ENCODE measurements at regions not wholly inside any gene's neighbourhood (a gene's known extent, or its start where the extent isn't known, plus 50 kb on each side); places are given as distances from the start of the nearest gene placed in this dataset.

DNA sequence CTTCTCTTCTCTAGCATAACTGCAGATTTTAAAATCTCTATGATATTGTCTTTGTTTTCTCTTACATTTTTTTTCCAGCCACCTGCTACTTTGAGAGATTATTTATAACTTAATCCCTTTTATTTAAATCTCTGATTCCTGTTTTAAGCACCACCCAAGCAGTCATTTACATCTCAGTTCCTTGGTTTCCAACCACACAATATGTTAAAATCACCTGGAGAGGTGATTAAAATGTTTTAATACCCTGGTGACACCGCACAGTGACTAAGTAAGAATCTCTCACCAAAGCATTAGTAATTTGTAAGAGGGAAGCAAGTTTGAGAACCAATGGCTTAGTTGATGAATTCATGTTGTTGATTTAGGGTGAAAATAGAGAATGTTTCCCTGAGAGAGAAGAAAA lies 849.8 kb downstream of the TMTC2 start:
- TF ChIP-seq RARB (CRISPR knock-in tag; IDR thresholded peaks at IDR 0.05), result no peak
- TF ChIP-seq ZFP30 (CRISPR knock-in tag; IDR thresholded peaks at IDR 0.05), result no peak
- TF ChIP-seq, protein P1, sequence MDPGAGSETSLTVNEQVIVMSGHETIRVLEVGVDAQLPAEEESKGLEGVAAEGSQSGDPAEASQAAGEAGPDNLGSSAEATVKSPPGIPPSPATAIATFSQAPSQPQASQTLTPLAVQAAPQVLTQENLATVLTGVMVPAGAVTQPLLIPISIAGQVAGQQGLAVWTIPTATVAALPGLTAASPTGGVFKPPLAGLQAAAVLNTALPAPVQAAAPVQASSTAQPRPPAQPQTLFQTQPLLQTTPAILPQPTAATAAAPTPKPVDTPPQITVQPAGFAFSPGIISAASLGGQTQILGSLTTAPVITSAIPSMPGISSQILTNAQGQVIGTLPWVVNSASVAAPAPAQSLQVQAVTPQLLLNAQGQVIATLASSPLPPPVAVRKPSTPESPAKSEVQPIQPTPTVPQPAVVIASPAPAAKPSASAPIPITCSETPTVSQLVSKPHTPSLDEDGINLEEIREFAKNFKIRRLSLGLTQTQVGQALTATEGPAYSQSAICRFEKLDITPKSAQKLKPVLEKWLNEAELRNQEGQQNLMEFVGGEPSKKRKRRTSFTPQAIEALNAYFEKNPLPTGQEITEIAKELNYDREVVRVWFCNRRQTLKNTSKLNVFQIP (CRISPR knock-in tag; IDR thresholded peaks at IDR 0.05; ENCODE audit: borderline replicate concordance, low read depth), result no peak
- no peak for TF ChIP-seq ZC3H10 (CRISPR knock-in tag; IDR thresholded peaks at IDR 0.05)
- TF ChIP-seq TCF4 (CRISPR knock-in tag; IDR thresholded peaks at IDR 0.05; ENCODE audit: borderline replicate concordance), result no peak
- TF ChIP-seq OSR1 (CRISPR knock-in tag; IDR thresholded peaks at IDR 0.05), result no peak
- TF ChIP-seq GLIS3 (CRISPR knock-in tag; IDR thresholded peaks at IDR 0.05), result no peak
- TF ChIP-seq ARNTL (CRISPR knock-in tag; IDR thresholded peaks at IDR 0.05; ENCODE audit: borderline replicate concordance, low read depth), result no peak
- TF ChIP-seq ZNF70 (CRISPR knock-in tag; IDR thresholded peaks at IDR 0.05), result no peak
- no peak for TF ChIP-seq ZNF565 (CRISPR knock-in tag; conservative IDR thresholded peaks at IDR 0.05; ENCODE audit: low read depth)
- TF ChIP-seq ESRRG (CRISPR knock-in tag; IDR thresholded peaks at IDR 0.05), result no peak
- TF ChIP-seq PPARA (CRISPR knock-in tag; IDR thresholded peaks at IDR 0.05; ENCODE audit: borderline replicate concordance), result no peak
- TF ChIP-seq BACH2 (CRISPR knock-in tag; IDR thresholded peaks at IDR 0.05; ENCODE audit: borderline replicate concordance), result no peak
- TF ChIP-seq CSDC2 (CRISPR knock-in tag; IDR thresholded peaks at IDR 0.05), result no peak
- TF ChIP-seq TOX (CRISPR knock-in tag; IDR thresholded peaks at IDR 0.05; ENCODE audit: borderline replicate concordance), result no peak
- no peak for TF ChIP-seq ZFP3 (CRISPR knock-in tag; IDR thresholded peaks at IDR 0.05)
- TF ChIP-seq, protein P2, sequence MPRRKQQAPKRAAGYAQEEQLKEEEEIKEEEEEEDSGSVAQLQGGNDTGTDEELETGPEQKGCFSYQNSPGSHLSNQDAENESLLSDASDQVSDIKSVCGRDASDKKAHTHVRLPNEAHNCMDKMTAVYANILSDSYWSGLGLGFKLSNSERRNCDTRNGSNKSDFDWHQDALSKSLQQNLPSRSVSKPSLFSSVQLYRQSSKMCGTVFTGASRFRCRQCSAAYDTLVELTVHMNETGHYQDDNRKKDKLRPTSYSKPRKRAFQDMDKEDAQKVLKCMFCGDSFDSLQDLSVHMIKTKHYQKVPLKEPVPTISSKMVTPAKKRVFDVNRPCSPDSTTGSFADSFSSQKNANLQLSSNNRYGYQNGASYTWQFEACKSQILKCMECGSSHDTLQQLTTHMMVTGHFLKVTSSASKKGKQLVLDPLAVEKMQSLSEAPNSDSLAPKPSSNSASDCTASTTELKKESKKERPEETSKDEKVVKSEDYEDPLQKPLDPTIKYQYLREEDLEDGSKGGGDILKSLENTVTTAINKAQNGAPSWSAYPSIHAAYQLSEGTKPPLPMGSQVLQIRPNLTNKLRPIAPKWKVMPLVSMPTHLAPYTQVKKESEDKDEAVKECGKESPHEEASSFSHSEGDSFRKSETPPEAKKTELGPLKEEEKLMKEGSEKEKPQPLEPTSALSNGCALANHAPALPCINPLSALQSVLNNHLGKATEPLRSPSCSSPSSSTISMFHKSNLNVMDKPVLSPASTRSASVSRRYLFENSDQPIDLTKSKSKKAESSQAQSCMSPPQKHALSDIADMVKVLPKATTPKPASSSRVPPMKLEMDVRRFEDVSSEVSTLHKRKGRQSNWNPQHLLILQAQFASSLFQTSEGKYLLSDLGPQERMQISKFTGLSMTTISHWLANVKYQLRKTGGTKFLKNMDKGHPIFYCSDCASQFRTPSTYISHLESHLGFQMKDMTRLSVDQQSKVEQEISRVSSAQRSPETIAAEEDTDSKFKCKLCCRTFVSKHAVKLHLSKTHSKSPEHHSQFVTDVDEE (CRISPR knock-in tag; IDR thresholded peaks at IDR 0.05), result no peak
- no peak for ATAC-seq

DNA sequence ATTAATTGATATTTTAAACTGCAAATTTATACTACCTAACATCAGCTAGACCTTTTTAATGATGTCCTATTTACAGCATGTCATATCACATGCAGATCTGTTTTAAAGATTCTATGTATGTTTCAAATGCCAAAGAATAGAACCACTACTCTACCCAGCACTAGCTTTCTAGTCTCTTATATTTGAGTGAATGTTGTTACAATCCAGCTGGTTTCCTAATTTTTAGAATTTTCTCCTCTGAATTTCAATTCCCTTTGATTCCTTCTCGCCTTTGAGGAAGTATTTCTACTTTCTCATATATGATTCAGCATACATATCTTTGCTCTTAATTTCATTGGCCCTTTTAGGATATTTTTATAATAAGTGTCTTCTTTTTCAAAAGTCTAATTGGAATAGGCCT lies 841.9 kb downstream of the TMTC2 start:
- no peak for TF ChIP-seq OSR1 (CRISPR knock-in tag; IDR thresholded peaks at IDR 0.05)
- no peak for TF ChIP-seq ZFP30 (CRISPR knock-in tag; IDR thresholded peaks at IDR 0.05)
- TF ChIP-seq, protein P1 (CRISPR knock-in tag; IDR thresholded peaks at IDR 0.05; ENCODE audit: borderline replicate concordance, low read depth), result no peak
- no peak for TF ChIP-seq CSDC2 (CRISPR knock-in tag; IDR thresholded peaks at IDR 0.05)
- ATAC-seq, result no peak

DNA sequence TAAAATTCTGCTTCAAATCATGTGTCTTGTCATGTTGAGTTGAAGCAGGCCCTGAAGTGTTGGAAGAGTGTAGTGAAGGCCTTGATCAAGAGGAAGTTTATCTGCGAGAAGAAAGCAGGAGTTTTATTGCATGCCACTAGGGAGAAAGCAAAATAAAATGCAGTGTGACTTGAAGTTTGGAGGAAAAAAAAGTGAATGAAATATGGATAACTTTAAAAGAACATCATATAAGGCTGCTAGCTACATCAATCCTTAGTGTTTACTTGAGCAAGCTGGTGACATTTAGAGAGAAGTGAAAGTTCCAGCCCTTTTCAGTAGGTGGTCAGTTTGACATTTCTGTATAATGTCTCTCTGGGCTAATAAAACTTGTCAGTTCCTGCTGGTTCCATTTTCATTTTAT lies 841.1 kb downstream of the TMTC2 start:
- no peak for ATAC-seq
- TF ChIP-seq, protein P3, sequence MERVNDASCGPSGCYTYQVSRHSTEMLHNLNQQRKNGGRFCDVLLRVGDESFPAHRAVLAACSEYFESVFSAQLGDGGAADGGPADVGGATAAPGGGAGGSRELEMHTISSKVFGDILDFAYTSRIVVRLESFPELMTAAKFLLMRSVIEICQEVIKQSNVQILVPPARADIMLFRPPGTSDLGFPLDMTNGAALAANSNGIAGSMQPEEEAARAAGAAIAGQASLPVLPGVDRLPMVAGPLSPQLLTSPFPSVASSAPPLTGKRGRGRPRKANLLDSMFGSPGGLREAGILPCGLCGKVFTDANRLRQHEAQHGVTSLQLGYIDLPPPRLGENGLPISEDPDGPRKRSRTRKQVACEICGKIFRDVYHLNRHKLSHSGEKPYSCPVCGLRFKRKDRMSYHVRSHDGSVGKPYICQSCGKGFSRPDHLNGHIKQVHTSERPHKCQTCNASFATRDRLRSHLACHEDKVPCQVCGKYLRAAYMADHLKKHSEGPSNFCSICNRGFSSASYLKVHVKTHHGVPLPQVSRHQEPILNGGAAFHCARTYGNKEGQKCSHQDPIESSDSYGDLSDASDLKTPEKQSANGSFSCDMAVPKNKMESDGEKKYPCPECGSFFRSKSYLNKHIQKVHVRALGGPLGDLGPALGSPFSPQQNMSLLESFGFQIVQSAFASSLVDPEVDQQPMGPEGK (CRISPR knock-in tag; IDR thresholded peaks at IDR 0.05; ENCODE audit: borderline replicate concordance), result no peak
- TF ChIP-seq ISL1 (CRISPR knock-in tag; IDR thresholded peaks at IDR 0.05) (no peak), OSR1 (CRISPR knock-in tag; IDR thresholded peaks at IDR 0.05) (no peak), TOX (CRISPR knock-in tag; IDR thresholded peaks at IDR 0.05; ENCODE audit: borderline replicate concordance) (0 out of 2 replicates have a peak, but pooled peaks have one; percentile 19)

DNA sequence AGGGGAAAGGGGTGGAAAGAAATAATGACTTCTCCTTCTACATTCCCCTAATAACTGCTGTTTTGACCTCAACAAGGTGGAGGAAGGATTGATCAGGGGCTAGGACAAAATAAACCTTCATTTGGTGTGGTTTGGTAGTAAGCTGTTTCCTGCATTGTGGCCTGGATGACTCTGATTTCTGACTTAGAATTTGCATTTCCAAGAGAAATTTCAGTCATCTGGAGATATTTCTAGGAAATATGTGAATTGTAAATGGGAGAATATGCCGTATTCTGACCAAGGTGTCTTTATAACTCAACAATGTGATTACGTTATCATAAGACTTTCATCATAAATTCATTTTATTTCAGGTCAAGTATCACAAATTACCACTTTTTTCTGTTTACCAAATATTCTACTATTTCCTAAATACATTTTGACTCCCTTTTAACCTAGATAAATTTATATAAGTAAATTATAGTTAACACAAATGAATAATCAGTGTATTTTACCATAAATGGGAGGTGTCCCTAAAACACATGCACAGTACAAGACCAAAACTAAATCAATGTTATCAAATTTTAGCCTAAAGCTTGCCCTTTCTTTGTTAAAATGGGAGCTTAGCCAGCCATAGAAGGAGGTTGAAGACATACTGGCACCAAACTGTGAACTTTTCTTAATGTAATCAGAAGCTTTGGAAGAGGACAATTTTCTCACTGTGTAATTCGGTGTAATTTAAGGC lies 828.8 kb downstream of the TMTC2 start:
- ATAC-seq, result no peak
- no peak for TF ChIP-seq BACH2 (CRISPR knock-in tag; IDR thresholded peaks at IDR 0.05; ENCODE audit: borderline replicate concordance)
- TF ChIP-seq TOX (CRISPR knock-in tag; IDR thresholded peaks at IDR 0.05; ENCODE audit: borderline replicate concordance), result no peak
- no peak for TF ChIP-seq GLIS3 (CRISPR knock-in tag; IDR thresholded peaks at IDR 0.05)
- TF ChIP-seq ZC3H10 (CRISPR knock-in tag; IDR thresholded peaks at IDR 0.05), result no peak
- TF ChIP-seq ZFP30 (CRISPR knock-in tag; IDR thresholded peaks at IDR 0.05), result no peak
- TF ChIP-seq, protein P4, sequence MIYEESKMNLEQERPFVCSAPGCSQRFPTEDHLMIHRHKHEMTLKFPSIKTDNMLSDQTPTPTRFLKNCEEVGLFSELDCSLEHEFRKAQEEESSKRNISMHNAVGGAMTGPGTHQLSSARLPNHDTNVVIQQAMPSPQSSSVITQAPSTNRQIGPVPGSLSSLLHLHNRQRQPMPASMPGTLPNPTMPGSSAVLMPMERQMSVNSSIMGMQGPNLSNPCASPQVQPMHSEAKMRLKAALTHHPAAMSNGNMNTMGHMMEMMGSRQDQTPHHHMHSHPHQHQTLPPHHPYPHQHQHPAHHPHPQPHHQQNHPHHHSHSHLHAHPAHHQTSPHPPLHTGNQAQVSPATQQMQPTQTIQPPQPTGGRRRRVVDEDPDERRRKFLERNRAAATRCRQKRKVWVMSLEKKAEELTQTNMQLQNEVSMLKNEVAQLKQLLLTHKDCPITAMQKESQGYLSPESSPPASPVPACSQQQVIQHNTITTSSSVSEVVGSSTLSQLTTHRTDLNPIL (CRISPR knock-in tag; IDR thresholded peaks at IDR 0.05; ENCODE audit: low read depth), result no peak
- no peak for TF ChIP-seq ESRRG (CRISPR knock-in tag; IDR thresholded peaks at IDR 0.05)
- no peak for TF ChIP-seq SNAI2 (CRISPR knock-in tag; IDR thresholded peaks at IDR 0.05)
- no peak for TF ChIP-seq RARB (CRISPR knock-in tag; IDR thresholded peaks at IDR 0.05)
- TF ChIP-seq, protein P3 (CRISPR knock-in tag; IDR thresholded peaks at IDR 0.05; ENCODE audit: borderline replicate concordance), result no peak
- TF ChIP-seq ZNF70 (CRISPR knock-in tag; IDR thresholded peaks at IDR 0.05), result no peak
- TF ChIP-seq PPARA (CRISPR knock-in tag; IDR thresholded peaks at IDR 0.05; ENCODE audit: borderline replicate concordance), result no peak
- TF ChIP-seq, protein P1 (CRISPR knock-in tag; IDR thresholded peaks at IDR 0.05; ENCODE audit: borderline replicate concordance, low read depth), result no peak

Data from SK-N-SH treated with all-trans-retinoic acid at 6 μM for 48 hours (cell line).